Panc1 (cell line): ENCODE measurements at regions not wholly inside any gene's neighbourhood (a gene's known extent, or its start where the extent isn't known, plus 50 kb on each side); places are given as distances from the start of the nearest gene placed in this dataset.

ENCODE experiments used
- ATAC-seq: fragments of 200-7000 bp; cut with Tn5 transposase; 2 replicates; pipeline ENCODE4 v1.9.1; 2020; ENCODE audit warnings: mild to moderate bottlenecking, moderate library complexity
- BruUV-seq: library from RNA; stranded (reverse); fragments of 400-500 nt; replicated peaks from 2 replicates; lab custom pipeline; 2021; lab: Mats Ljungman, UMichigan
- CTCF ChIA-PET: fragments of 300-600 bp; sonication (Branson Sonifier 250); formaldehyde crosslinking; loops from one replicate; lab custom pipeline; 2022; ENCODE audit warnings: antibody characterized with exemption; lab: Charles Lee
- POLR2A ChIA-PET: fragments of 300-600 bp; sonication (Branson Sonifier 250); formaldehyde crosslinking; loops from one replicate; lab custom pipeline; 2022; ENCODE audit warnings: antibody characterized with exemption; lab: Charles Lee
- DNase-seq: peaks from one replicate; pipeline ENCODE4 v3.0.0-alpha.2; 2010; ENCODE audit warnings: low read depth, low spot score
- H3K27ac ChIP-seq: 2 replicates; pipeline ENCODE4 v1.5.1; 2011; ENCODE audit warnings: mild to moderate bottlenecking, low read length, inconsistent platforms
- H3K27me3 ChIP-seq: fragments of 200-500 bp; sonication (Bioruptor generic); 2 replicates; pipeline ENCODE4 v1.6.0; 2014; ENCODE audit warnings: low read length, inconsistent platforms; ENCODE audit not compliant: control insufficient read depth, insufficient read depth
- H3K36me3 ChIP-seq: fragments of 200-500 bp; sonication (Bioruptor generic); 2 replicates; pipeline ENCODE4 v1.5.1; 2014; ENCODE audit warnings: inconsistent platforms, mild to moderate bottlenecking, low read length, moderate library complexity; ENCODE audit not compliant: control insufficient read depth, insufficient read depth
- H3K4me1 ChIP-seq: 2 replicates; pipeline ENCODE4 v1.5.1; 2011; ENCODE audit warnings: inconsistent platforms, mild to moderate bottlenecking, low read length, moderate library complexity; ENCODE audit not compliant: control insufficient read depth, insufficient read depth
- H3K4me3 ChIP-seq, 2 experiments: 2 replicates each; pipeline ENCODE4 v1.5.1; 2011 to 2012; ENCODE audit warnings: low read depth in 2 of 2, low read length in 2 of 2, mild to moderate bottlenecking in 2 of 2, inconsistent platforms in 1 of 2, moderate library complexity in 1 of 2
- H3K9me3 ChIP-seq: fragments of 200-500 bp; sonication (Bioruptor generic); 2 replicates; pipeline ENCODE4 v1.5.1; 2014; ENCODE audit warnings: low read depth, mild to moderate bottlenecking, inconsistent platforms, low read length, moderate library complexity; ENCODE audit not compliant: control insufficient read depth, insufficient read depth
- POLR2AphosphoS5 ChIP-seq: IDR thresholded peaks from 2 replicates; pipeline ENCODE4 v1.6.1; 2012; ENCODE audit warnings: mild to moderate bottlenecking, low read depth, low read length, moderate library complexity
- REST ChIP-seq, 2 experiments: IDR thresholded peaks; 2 replicates each; pipeline ENCODE4 v1.6.1; 2011 to 2012; ENCODE audit warnings: low read depth in 2 of 2, control low read depth in 1 of 2, low read length in 1 of 2, mild to moderate bottlenecking in 1 of 2, moderate library complexity in 1 of 2; ENCODE audit not compliant: insufficient read depth in 1 of 2
- SIN3A ChIP-seq: IDR thresholded peaks from 2 replicates; pipeline ENCODE4 v1.6.1; 2012; ENCODE audit warnings: low read depth, mild to moderate bottlenecking, low read length, moderate library complexity, borderline replicate concordance; ENCODE audit not compliant: insufficient read depth
- TCF7L2 ChIP-seq: IDR thresholded peaks from 2 replicates; pipeline ENCODE4 v1.6.1; 2011; ENCODE audit warnings: mild to moderate bottlenecking, low read depth, low read length, inconsistent platforms
- in situ Hi-C: cut with HindIII; loops from 2 replicates; pipeline ENCODE4 v1.10.0; 2016; ENCODE audit warnings: low sequenced_read_pairs, low pct_unique_long_range_greater_than_20kb
- intact Hi-C: fragments of 100-400 bp; cut with micrococcal nuclease; formaldehyde crosslinking; loops from one replicate; pipeline ENCODE4 v1.10.0; 2022; ENCODE audit not compliant: unreplicated experiment
- TF ChIP-seq, protein P1 (sequence below): fragments of 450-650 bp; IDR thresholded peaks from 2 replicates; pipeline ENCODE4 v1.5.1; 2017; ENCODE audit warnings: mild to moderate bottlenecking

- no peak overlapping the region for H3K27ac ChIP-seq
- H3K27me3 ChIP-seq: no peaks in the 10 kb centered on the region
- ATAC-seq (no peak), DNase-seq (no peak)
- intact Hi-C loops: no loop called here
- ChIA-PET POLR2A (no interaction called here), CTCF (no interaction called here)
- no peaks in the 10 kb centered on the region for H3K9me3 ChIP-seq
- TF ChIP-seq SIN3A (no peak), POLR2AphosphoS5 (no peak), REST (IDR thresholded peaks at IDR 0.05; ENCODE audit: insufficient read depth in 1 of 2, low read depth in 2 of 2, low read length in 1 of 2) (no peak), TCF7L2 (no peak)
- TF ChIP-seq, protein P1, sequence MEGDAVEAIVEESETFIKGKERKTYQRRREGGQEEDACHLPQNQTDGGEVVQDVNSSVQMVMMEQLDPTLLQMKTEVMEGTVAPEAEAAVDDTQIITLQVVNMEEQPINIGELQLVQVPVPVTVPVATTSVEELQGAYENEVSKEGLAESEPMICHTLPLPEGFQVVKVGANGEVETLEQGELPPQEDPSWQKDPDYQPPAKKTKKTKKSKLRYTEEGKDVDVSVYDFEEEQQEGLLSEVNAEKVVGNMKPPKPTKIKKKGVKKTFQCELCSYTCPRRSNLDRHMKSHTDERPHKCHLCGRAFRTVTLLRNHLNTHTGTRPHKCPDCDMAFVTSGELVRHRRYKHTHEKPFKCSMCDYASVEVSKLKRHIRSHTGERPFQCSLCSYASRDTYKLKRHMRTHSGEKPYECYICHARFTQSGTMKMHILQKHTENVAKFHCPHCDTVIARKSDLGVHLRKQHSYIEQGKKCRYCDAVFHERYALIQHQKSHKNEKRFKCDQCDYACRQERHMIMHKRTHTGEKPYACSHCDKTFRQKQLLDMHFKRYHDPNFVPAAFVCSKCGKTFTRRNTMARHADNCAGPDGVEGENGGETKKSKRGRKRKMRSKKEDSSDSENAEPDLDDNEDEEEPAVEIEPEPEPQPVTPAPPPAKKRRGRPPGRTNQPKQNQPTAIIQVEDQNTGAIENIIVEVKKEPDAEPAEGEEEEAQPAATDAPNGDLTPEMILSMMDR: no peak
- no peaks in the 10 kb centered on the region for H3K4me1 ChIP-seq
- no TSS peak for BruUV-seq
- no peak overlapping the region for H3K4me3 ChIP-seq
- H3K36me3 ChIP-seq: no peaks in the 10 kb centered on the region
- in situ Hi-C loops: no loop called here
Measured at GRCh38 chr13:72174549-72174948, 307.5 kb upstream of the DACH1 start.

DNA sequence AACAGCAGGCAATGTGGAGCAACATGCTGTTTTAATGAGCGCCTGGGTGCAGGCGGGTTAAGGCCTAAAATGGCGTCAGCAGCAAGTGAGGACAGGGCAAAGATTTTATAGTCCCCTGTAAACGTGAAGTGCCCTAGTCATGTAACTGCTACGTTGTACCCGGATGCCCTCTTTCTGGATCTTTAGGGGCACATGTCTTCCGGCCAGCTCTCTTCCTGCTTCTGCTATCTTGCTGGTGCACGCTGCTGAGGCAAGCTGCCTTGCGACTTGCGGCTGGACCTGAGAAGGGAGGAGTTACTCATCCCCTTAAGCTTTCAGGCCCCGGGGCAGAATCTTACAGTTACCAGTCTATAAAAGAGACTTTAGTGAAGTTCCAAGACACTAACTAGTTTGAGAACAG is 303.6 kb upstream of the DACH1 start:
- Histone ChIP-seq H3K27ac (no peak overlapping the region), H3K36me3 (no peaks in the 10 kb centered on the region), H3K4me3 (no peak overlapping the region), H3K9me3 (no peaks in the 10 kb centered on the region), H3K4me1 (no peaks in the 10 kb centered on the region), H3K27me3 (no peaks in the 10 kb centered on the region)
- ChIA-PET CTCF (no interaction called here), POLR2A (no interaction called here)
- ATAC-seq: no peak
- intact Hi-C loops (no loop called here), in situ Hi-C loops (no loop called here)
- BruUV-seq: no TSS peak
- no peak for TF ChIP-seq TCF7L2
- TF ChIP-seq SIN3A: no peak
- TF ChIP-seq, protein P1: no peak
- TF ChIP-seq POLR2AphosphoS5: no peak
- no peak for TF ChIP-seq REST (IDR thresholded peaks at IDR 0.05; ENCODE audit: insufficient read depth in 1 of 2, low read depth in 2 of 2, low read length in 1 of 2)
- DNase-seq: no peak
